Left colon (tissue), 2 donors: ENCODE measurements at regions not wholly inside any gene's neighbourhood (a gene's known extent, or its start where the extent isn't known, plus 50 kb on each side); places are given as distances from the start of the nearest gene placed in this dataset.

Experiments
- ATAC-seq: fragments of 200-7000 bp; cut with Tn5 transposase; one replicate; pipeline ENCODE4 v1.9.1; 2020; ENCODE audit warnings: mild to moderate bottlenecking, moderate library complexity
- DNase-seq, 2 donors: peaks; one replicate each; pipeline ENCODE4 v3.0.0-alpha.2; 2020
- intact Hi-C, 2 donors: fragments of 100-400 bp; cut with DNase I in 1 of 2; cut with micrococcal nuclease in 1 of 2; formaldehyde crosslinking; loops; one replicate each; pipeline versions ENCODE4 v1.11.2 to v1.14.0; 2022; cut with DNase I, micrococcal nuclease
- donor health status: DM: no; HTN: no; CAD: no.
- donor health status: DM: yes; HTN: yes; CAD: no.

- DNase-seq = peak in 1 of 2 donors; percentile 20
- no peak for ATAC-seq
- intact Hi-C loops = no loop called here
Measured at GRCh38 chr12:114744691-114745090, 60.7 kb upstream of the TBX3 start.

- ATAC-seq = no peak
Measured at GRCh38 chr12:114744285-114744684, 60.3 kb upstream of the TBX3 start.

GRCh38 chr12:114743799-114744198 lies 59.8 kb upstream of the TBX3 start:
- intact Hi-C loops = no loop called here

More at GRCh38 chr12:114744285-114744684, 60.3 kb upstream of the TBX3 start:
- intact Hi-C loops = no loop called here
- DNase-seq = no peak

GRCh38 chr12:114743289-114743688 lies 59.3 kb upstream of the TBX3 start:
- no peak for DNase-seq
- intact Hi-C loops = no loop called here
- ATAC-seq = no peak

More at GRCh38 chr12:114743799-114744198, 59.8 kb upstream of the TBX3 start:
- DNase-seq = no peak
- ATAC-seq = no peak

- DNase-seq (no peak), ATAC-seq (no peak)
- intact Hi-C loops = no loop called here
Measured at GRCh38 chr12:114742363-114742762, 58.4 kb upstream of the TBX3 start.

- intact Hi-C loops = no loop called here
- no peak for ATAC-seq
- no peak for DNase-seq
Measured at GRCh38 chr12:114741940-114742339, 58.0 kb upstream of the TBX3 start.

- ATAC-seq = no peak
- intact Hi-C loops = no loop called here
- DNase-seq = no peak
Measured at GRCh38 chr12:114740448-114740847, 56.5 kb upstream of the TBX3 start.

- intact Hi-C loops = no loop called here
- DNase-seq (no peak), ATAC-seq (no peak)
Measured at GRCh38 chr12:114738460-114739184, 54.6 kb upstream of the TBX3 start.

GRCh38 chr12:114735680-114736374 lies 51.9 kb upstream of the TBX3 start:
- ATAC-seq (no peak), DNase-seq (no peak)
- intact Hi-C loops = no loop called here

GRCh38 chr12:114735011-114735410 lies 51.0 kb upstream of the TBX3 start:
- intact Hi-C loops = no loop called here
- ATAC-seq (no peak), DNase-seq (no peak)

GRCh38 chr12:114733919-114734318 lies 49.9 kb upstream of the TBX3 start:
- peak; percentile 84 for ATAC-seq
- intact Hi-C loops = no loop called here
- peak; percentile 61 to 64 for DNase-seq
